ENCODE measurements at regions not wholly inside any gene's neighbourhood (a gene's known extent, or its start where the extent isn't known, plus 50 kb on each side); places are given as distances from the start of the nearest gene placed in this dataset.

DNA sequence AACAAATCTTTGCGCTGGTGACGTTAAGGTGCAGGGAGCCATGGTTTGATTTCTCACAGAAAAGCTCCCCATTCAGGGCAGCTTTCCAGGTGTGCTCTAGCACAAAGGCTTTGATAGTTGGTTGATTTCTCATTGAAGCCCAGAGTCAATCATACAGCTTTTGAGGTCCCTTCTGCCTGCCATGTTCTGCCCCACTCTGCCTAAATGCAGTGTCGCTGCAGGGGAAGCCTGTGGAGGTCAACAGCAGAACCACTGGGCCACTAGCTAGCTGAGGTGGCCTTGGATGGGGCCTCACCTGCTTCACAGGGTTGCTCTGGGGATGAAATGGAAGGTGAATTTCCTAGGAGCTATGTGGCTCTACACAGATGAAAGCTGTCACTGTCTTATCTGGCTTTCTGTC is 278.3 kb downstream of the TLE3 start:
- TF ChIP-seq POLR2AphosphoS5 (IDR thresholded peaks at IDR 0.05; ENCODE audit: insufficient read depth in 1 of 2, low read depth in 1 of 2) = no peak
- no peak for TF ChIP-seq POLR2A (IDR thresholded peaks at IDR 0.05)

Measured in vagina (tissue), 2 donors.